Thyroid gland (tissue), 4 donors: ENCODE measurements at regions not wholly inside any gene's neighbourhood (a gene's known extent, or its start where the extent isn't known, plus 50 kb on each side); places are given as distances from the start of the nearest gene placed in this dataset.

ENCODE experiments used
- DNase-seq, 2 donors: peaks; one replicate each; pipeline ENCODE4 v3.0.0-alpha.2; 2019
- H3K27ac ChIP-seq, 3 donors: fragments of 200-600 bp; sonication (generic); 1 replicate in 2 of 3; 2 replicates in 1 of 3; pipeline ENCODE4 v1.5.1; 2016 to 2019; ENCODE audit warnings: mild to moderate bottlenecking in 1 of 3, moderate library complexity in 1 of 3
- H3K27me3 ChIP-seq: fragments of 200-600 bp; sonication (generic); one replicate; pipeline ENCODE4 v1.5.1; 2019
- H3K36me3 ChIP-seq, 2 donors: fragments of 200-600 bp; sonication (generic); one replicate each; pipeline ENCODE4 v1.5.1; 2016 to 2019
- H3K4me1 ChIP-seq, 2 donors: fragments of 200-600 bp; sonication (generic); one replicate each; pipeline ENCODE4 v1.5.1; 2017 to 2019
- H3K4me3 ChIP-seq, 3 donors: fragments of 200-600 bp; sonication (generic); replicated peaks in 1 of 3; 1 replicate in 2 of 3; 2 replicates in 1 of 3; pipeline ENCODE4 v1.5.1; 2016; ENCODE audit warnings: mild to moderate bottlenecking in 1 of 3
- H3K9me3 ChIP-seq: fragments of 200-600 bp; sonication (generic); one replicate; pipeline ENCODE4 v1.5.1; 2017
- CTCF ChIP-seq, 6 experiments: fragments of 200-600 bp in 3 of 6; fragments of 450-650 bp in 3 of 6; sonication (generic) in 3 of 6; IDR thresholded peaks; one replicate each; pipeline ENCODE4 v1.5.1; 2016 to 2019; ENCODE audit warnings: antibody characterized with exemption in 6 of 6, mild to moderate bottlenecking in 2 of 6, inconsistent platforms in 1 of 6, moderate library complexity in 1 of 6
- POLR2A ChIP-seq, 2 donors: fragments of 450-650 bp; IDR thresholded peaks; one replicate each; pipeline ENCODE4 v1.6.1; 2017; ENCODE audit warnings: antibody characterized with exemption in 2 of 2, mild to moderate bottlenecking in 2 of 2, moderate library complexity in 1 of 2
- WGBS, 2 donors: methylation state at CpG; one replicate each; pipeline ENCODE4 v1.1.5; 2017; 5-methylcytosine and 5-hydroxymethylcytosine counted together
- intact Hi-C: fragments of 100-400 bp; cut with DNase I; formaldehyde crosslinking; loops from one replicate; pipeline ENCODE4 v1.15.1; 2023

- Histone ChIP-seq H3K27me3 (no peaks in the 10 kb centered on the region), H3K4me1 (no peaks in the 10 kb centered on the region), H3K36me3 (no peaks in the 10 kb centered on the region), H3K9me3 (no peaks in the 10 kb centered on the region), H3K27ac (no peak overlapping the region), H3K4me3 (no peak overlapping the region)
- no peak for TF ChIP-seq POLR2A (IDR thresholded peaks at IDR 0.05)
- no peak for TF ChIP-seq CTCF (IDR thresholded peaks at IDR 0.05)
- intact Hi-C loops: no loop called here
- DNase-seq: no peak
Measured at GRCh38 chr12:76706101-76706500, 57.8 kb upstream of the ZDHHC17 start.

- intact Hi-C loops: no loop called here
- no peaks in the 10 kb centered on the region for H3K4me1 ChIP-seq
- TF ChIP-seq POLR2A (IDR thresholded peaks at IDR 0.05): no peak
- no peak for TF ChIP-seq CTCF (IDR thresholded peaks at IDR 0.05)
- no peak for DNase-seq
- H3K36me3 ChIP-seq: no peaks in the 10 kb centered on the region
- no peak overlapping the region for H3K27ac ChIP-seq
- no peak overlapping the region for H3K4me3 ChIP-seq
- no peaks in the 10 kb centered on the region for H3K27me3 ChIP-seq
- no peaks in the 10 kb centered on the region for H3K9me3 ChIP-seq
Measured at GRCh38 chr12:76706761-76707160, 57.2 kb upstream of the ZDHHC17 start.

- H3K36me3 ChIP-seq: no peaks in the 10 kb centered on the region
- no peaks in the 10 kb centered on the region for H3K9me3 ChIP-seq
- no peak overlapping the region for H3K4me3 ChIP-seq
- no peak overlapping the region for H3K27ac ChIP-seq
- no peak for TF ChIP-seq CTCF (IDR thresholded peaks at IDR 0.05)
- no peak for TF ChIP-seq POLR2A (IDR thresholded peaks at IDR 0.05)
- no peaks in the 10 kb centered on the region for H3K27me3 ChIP-seq
- 74 to 75% methylated on average over 4 of the region's 4 CpGs for WGBS, 2 donors
- DNase-seq: no peak
- no peaks in the 10 kb centered on the region for H3K4me1 ChIP-seq
- intact Hi-C loops: no loop called here
Measured at GRCh38 chr12:76707772-76708171, 56.1 kb upstream of the ZDHHC17 start.

- WGBS, 2 donors: 61 to 67% methylated on average over 2 of the region's 2 CpGs
- TF ChIP-seq POLR2A (IDR thresholded peaks at IDR 0.05): no peak
- Histone ChIP-seq H3K4me1 (no peaks in the 10 kb centered on the region), H3K27ac (no peak overlapping the region), H3K9me3 (no peaks in the 10 kb centered on the region), H3K27me3 (no peaks in the 10 kb centered on the region), H3K36me3 (no peaks in the 10 kb centered on the region), H3K4me3 (no peak overlapping the region)
- intact Hi-C loops: no loop called here
- no peak for DNase-seq
Measured at GRCh38 chr12:76708296-76708695, 55.6 kb upstream of the ZDHHC17 start.

- intact Hi-C loops: no loop called here
- no peaks in the 10 kb centered on the region for H3K4me1 ChIP-seq
- no peak for DNase-seq
- H3K4me3 ChIP-seq: no peak overlapping the region
- no peak for TF ChIP-seq POLR2A (IDR thresholded peaks at IDR 0.05)
- no peak for TF ChIP-seq CTCF (IDR thresholded peaks at IDR 0.05)
- H3K27ac ChIP-seq: no peak overlapping the region
- no peaks in the 10 kb centered on the region for H3K9me3 ChIP-seq
- WGBS, 2 donors: 77 to 83% methylated on average over 3 of the region's 3 CpGs
- no peaks in the 10 kb centered on the region for H3K27me3 ChIP-seq
- no peaks in the 10 kb centered on the region for H3K36me3 ChIP-seq
Measured at GRCh38 chr12:76711241-76711640, 52.7 kb upstream of the ZDHHC17 start.

- 55 to 70% methylated on average over 4 of the region's 4 CpGs for WGBS, 2 donors
- no peak for DNase-seq
- H3K4me1 ChIP-seq: no peaks in the 10 kb centered on the region
- no peak overlapping the region for H3K27ac ChIP-seq
- no peaks in the 10 kb centered on the region for H3K9me3 ChIP-seq
- no peaks in the 10 kb centered on the region for H3K27me3 ChIP-seq
- TF ChIP-seq CTCF (IDR thresholded peaks at IDR 0.05): no peak
- no peak for TF ChIP-seq POLR2A (IDR thresholded peaks at IDR 0.05)
- no peaks in the 10 kb centered on the region for H3K36me3 ChIP-seq
- intact Hi-C loops: no loop called here
- H3K4me3 ChIP-seq: no peak overlapping the region
Measured at GRCh38 chr12:76713130-76713529, 50.8 kb upstream of the ZDHHC17 start.
